ENCODE measurements at regions not wholly inside any gene's neighbourhood (a gene's known extent, or its start where the extent isn't known, plus 50 kb on each side); places are given as distances from the start of the nearest gene placed in this dataset.

DNA sequence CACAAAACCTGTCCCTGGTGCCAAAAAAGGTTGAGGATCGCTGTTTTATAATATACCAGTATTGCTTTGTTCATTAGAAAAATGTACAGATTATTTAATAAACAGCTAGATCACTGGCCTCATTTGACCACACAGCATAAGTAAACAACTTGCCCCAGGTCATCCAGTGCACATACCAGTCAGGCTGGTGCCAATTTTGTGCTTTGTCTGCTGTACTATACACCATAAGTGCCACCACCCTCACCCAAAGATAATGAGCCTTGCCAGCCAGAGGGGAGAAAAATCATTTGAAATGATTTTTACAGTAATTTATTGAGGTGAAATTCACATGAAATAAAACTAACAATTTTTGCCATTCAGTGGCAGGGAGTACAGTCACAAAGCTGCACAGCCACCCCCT, 202.2 kb upstream of the TWIST2 start:
- no peak for TF ChIP-seq POLR2A (IDR thresholded peaks at IDR 0.05; ENCODE audit: low read depth)
- TF ChIP-seq, protein P1, sequence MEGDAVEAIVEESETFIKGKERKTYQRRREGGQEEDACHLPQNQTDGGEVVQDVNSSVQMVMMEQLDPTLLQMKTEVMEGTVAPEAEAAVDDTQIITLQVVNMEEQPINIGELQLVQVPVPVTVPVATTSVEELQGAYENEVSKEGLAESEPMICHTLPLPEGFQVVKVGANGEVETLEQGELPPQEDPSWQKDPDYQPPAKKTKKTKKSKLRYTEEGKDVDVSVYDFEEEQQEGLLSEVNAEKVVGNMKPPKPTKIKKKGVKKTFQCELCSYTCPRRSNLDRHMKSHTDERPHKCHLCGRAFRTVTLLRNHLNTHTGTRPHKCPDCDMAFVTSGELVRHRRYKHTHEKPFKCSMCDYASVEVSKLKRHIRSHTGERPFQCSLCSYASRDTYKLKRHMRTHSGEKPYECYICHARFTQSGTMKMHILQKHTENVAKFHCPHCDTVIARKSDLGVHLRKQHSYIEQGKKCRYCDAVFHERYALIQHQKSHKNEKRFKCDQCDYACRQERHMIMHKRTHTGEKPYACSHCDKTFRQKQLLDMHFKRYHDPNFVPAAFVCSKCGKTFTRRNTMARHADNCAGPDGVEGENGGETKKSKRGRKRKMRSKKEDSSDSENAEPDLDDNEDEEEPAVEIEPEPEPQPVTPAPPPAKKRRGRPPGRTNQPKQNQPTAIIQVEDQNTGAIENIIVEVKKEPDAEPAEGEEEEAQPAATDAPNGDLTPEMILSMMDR (IDR thresholded peaks at IDR 0.05): no peak
- TF ChIP-seq EP300 (IDR thresholded peaks at IDR 0.05): no peak
- TF ChIP-seq POLR2AphosphoS5 (IDR thresholded peaks at IDR 0.05): no peak

Measured in esophagus muscularis mucosa (tissue), 4 donors.